ENCODE measurements at regions not wholly inside any gene's neighbourhood (a gene's known extent, or its start where the extent isn't known, plus 50 kb on each side); places are given as distances from the start of the nearest gene placed in this dataset.

DNA sequence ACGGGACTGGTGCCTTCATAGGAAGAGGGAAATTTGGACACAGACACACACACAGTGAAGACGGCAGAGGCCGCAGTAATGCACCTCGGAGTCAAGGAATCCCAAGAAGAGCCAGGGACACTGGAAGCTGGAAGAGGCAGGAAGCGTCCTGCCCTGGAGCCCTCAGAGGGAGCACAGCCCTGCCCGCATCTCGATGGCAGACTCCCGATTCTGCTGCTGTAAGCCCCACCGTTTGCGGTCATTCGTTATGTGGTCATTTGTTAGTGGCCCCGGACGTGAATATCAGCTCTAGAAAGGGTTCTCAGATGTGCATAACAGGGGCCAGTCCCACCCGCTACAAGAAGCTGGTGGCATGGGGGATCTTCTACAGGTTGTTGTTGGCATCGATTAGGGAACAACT is 316.6 kb downstream of the FOXL1 start:
- TF ChIP-seq, protein P1, sequence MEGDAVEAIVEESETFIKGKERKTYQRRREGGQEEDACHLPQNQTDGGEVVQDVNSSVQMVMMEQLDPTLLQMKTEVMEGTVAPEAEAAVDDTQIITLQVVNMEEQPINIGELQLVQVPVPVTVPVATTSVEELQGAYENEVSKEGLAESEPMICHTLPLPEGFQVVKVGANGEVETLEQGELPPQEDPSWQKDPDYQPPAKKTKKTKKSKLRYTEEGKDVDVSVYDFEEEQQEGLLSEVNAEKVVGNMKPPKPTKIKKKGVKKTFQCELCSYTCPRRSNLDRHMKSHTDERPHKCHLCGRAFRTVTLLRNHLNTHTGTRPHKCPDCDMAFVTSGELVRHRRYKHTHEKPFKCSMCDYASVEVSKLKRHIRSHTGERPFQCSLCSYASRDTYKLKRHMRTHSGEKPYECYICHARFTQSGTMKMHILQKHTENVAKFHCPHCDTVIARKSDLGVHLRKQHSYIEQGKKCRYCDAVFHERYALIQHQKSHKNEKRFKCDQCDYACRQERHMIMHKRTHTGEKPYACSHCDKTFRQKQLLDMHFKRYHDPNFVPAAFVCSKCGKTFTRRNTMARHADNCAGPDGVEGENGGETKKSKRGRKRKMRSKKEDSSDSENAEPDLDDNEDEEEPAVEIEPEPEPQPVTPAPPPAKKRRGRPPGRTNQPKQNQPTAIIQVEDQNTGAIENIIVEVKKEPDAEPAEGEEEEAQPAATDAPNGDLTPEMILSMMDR (IDR thresholded peaks at IDR 0.05), result no peak
- TF ChIP-seq ZFX (IDR thresholded peaks at IDR 0.05; ENCODE audit: borderline replicate concordance), result no peak

All from 22Rv1 (cell line).